HTR-8/SVneo (cell line): ENCODE measurements at regions not wholly inside any gene's neighbourhood (a gene's known extent, or its start where the extent isn't known, plus 50 kb on each side); places are given as distances from the start of the nearest gene placed in this dataset.
"Not testable (repeated sequence)": the region's sequence is repeated elsewhere in the genome, so short reads cannot be mapped to it uniquely, and the experiment has no call there.

Experiments
- DNase-seq: peaks from one replicate; pipeline ENCODE4 v3.0.0; 2011; ENCODE audit warnings: low spot score, mixed read lengths; ENCODE audit not compliant: insufficient read length
- FAIRE-seq: peaks from 2 replicates; lab custom pipeline; 2011; peaks lifted over from hg19 to GRCh38; lab: Jason Lieb, UNC

- DNase-seq, FAIRE-seq: not testable (repeated sequence)
Measured at GRCh38 chr20:11181129-11181528, 507.3 kb upstream of the JAG1 start.

GRCh38 chr20:11181966-11182365 lies 508.2 kb upstream of the JAG1 start:
- FAIRE-seq (no peak), DNase-seq (no peak)

GRCh38 chr20:11182720-11183119 lies 508.9 kb upstream of the JAG1 start:
- no peak for DNase-seq
- FAIRE-seq = no peak

- FAIRE-seq (no peak), DNase-seq (no peak)
Measured at GRCh38 chr20:11186301-11187008, 512.7 kb upstream of the JAG1 start.

GRCh38 chr20:11188843-11189603 lies 515.2 kb upstream of the JAG1 start:
- DNase-seq (no peak), FAIRE-seq (no peak)

GRCh38 chr20:11190741-11191140 lies 516.9 kb upstream of the JAG1 start:
- DNase-seq = no peak

GRCh38 chr20:11192106-11192505 lies 518.3 kb upstream of the JAG1 start:
- DNase-seq = no peak
- FAIRE-seq = no peak

More at GRCh38 chr20:11190741-11191140, 516.9 kb upstream of the JAG1 start:
- FAIRE-seq = no peak

GRCh38 chr20:11193241-11193640 lies 519.4 kb upstream of the JAG1 start:
- DNase-seq (no peak), FAIRE-seq (no peak)

GRCh38 chr20:11195169-11195568 lies 521.4 kb upstream of the JAG1 start:
- DNase-seq (no peak), FAIRE-seq (no peak)

GRCh38 chr20:11195899-11196558 lies 522.2 kb upstream of the JAG1 start:
- DNase-seq (peak; percentile 31), FAIRE-seq (no peak)

GRCh38 chr20:11197851-11198250 lies 524.1 kb upstream of the JAG1 start:
- no peak for DNase-seq
- no peak for FAIRE-seq

GRCh38 chr20:11200423-11200822 lies 526.6 kb upstream of the JAG1 start:
- DNase-seq = no peak
- no peak for FAIRE-seq

- peak; percentile 29 for DNase-seq
- FAIRE-seq = peak; percentile 51
Measured at GRCh38 chr20:11204926-11205768, 531.3 kb upstream of the JAG1 start.

GRCh38 chr20:11205769-11206362 lies 532.1 kb upstream of the JAG1 start:
- DNase-seq = no peak
- FAIRE-seq = no peak

- FAIRE-seq (peak; percentile 36), DNase-seq (peak; percentile 25)
Measured at GRCh38 chr20:11207749-11208502, 534.1 kb upstream of the JAG1 start.

GRCh38 chr20:11210611-11211010 lies 536.8 kb upstream of the JAG1 start:
- DNase-seq (no peak), FAIRE-seq (no peak)

- no peak for DNase-seq
- no peak for FAIRE-seq
Measured at GRCh38 chr20:11212272-11212671, 538.5 kb upstream of the JAG1 start.

GRCh38 chr20:11212902-11213301 lies 539.1 kb upstream of the JAG1 start:
- FAIRE-seq (no peak), DNase-seq (no peak)

GRCh38 chr20:11214256-11214840 lies 540.5 kb upstream of the JAG1 start:
- no peak for FAIRE-seq

More at GRCh38 chr20:11214256-11214840, 540.5 kb upstream of the JAG1 start:
- DNase-seq = no peak
